HTR-8/SVneo (cell line): ENCODE measurements at regions not wholly inside any gene's neighbourhood (a gene's known extent, or its start where the extent isn't known, plus 50 kb on each side); places are given as distances from the start of the nearest gene placed in this dataset.

Experiments used
- DNase-seq: peaks from one replicate; pipeline ENCODE4 v3.0.0; 2011; ENCODE audit warnings: low spot score, mixed read lengths; ENCODE audit not compliant: insufficient read length
- FAIRE-seq: peaks from 2 replicates; lab custom pipeline; 2011; peaks lifted over from hg19 to GRCh38; lab: Jason Lieb, UNC

DNA sequence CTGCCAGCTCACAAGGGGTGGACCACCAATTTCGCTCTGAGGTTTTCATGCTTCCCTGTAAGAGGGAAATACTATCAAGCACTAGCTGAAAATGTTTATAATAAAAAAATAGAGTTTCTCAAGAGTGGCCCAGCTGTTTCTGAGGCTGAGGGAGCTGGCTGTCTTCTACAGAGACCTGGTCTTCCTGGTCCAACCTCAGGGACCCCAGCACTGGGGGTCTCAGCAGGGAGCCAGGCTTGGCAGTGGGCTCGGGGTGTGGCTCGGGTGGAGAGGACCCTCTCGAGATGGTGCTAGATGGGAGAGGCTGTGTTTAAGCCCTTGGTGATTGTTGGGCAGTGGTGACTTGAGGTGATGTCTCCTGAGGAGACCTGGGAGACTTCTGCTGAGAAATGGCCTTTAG is 87.3 kb upstream of the SHH start:
- FAIRE-seq = no peak
- DNase-seq = no peak

DNA sequence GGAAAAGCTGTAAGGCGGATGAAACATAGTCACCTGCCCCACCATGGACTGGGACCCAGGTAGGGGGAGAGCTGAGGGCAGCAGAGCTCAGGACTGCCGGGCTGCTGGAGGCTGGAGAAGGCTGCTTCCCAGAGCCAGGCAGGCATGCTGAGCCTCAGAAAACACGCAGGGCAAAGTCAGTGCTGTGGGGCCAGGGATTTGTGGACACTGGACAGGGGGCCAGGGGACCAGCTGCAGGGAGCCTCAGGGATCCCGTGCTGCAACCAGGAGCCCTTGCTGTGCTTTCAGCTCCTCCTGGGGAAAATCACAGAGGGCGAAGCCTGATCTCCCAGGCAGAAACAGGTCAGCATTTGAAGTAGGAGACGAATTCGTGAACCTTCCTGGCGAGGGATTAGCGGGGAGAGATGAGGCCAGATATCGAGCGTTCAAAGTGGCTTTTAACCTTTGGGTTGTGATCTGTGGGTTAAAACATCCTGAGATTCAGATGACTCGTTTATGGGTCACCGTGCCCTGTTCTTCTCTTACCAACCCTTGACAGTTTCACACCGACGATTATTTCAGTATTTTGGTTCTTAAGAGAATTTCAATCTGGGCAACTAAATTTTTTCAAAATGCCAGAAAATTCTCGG is 85.6 kb upstream of the SHH start:
- FAIRE-seq = no peak
- no peak for DNase-seq

- DNase-seq (no peak), FAIRE-seq (no peak)
Observed at GRCh38 chr7:155896531-155897263, 84.4 kb upstream of the SHH start.

GRCh38 chr7:155893664-155894063 is 81.4 kb upstream of the SHH start:
- FAIRE-seq (no peak), DNase-seq (no peak)

GRCh38 chr7:155893176-155893575 is 80.9 kb upstream of the SHH start:
- FAIRE-seq (no peak), DNase-seq (no peak)

GRCh38 chr7:155889636-155890511 is 77.6 kb upstream of the SHH start:
- DNase-seq = no peak
- FAIRE-seq = no peak

GRCh38 chr7:155887174-155887525 is 74.9 kb upstream of the SHH start:
- no peak for DNase-seq
- FAIRE-seq = no peak

GRCh38 chr7:155886391-155887173 is 74.3 kb upstream of the SHH start:
- FAIRE-seq = no peak
- DNase-seq = no peak

DNA sequence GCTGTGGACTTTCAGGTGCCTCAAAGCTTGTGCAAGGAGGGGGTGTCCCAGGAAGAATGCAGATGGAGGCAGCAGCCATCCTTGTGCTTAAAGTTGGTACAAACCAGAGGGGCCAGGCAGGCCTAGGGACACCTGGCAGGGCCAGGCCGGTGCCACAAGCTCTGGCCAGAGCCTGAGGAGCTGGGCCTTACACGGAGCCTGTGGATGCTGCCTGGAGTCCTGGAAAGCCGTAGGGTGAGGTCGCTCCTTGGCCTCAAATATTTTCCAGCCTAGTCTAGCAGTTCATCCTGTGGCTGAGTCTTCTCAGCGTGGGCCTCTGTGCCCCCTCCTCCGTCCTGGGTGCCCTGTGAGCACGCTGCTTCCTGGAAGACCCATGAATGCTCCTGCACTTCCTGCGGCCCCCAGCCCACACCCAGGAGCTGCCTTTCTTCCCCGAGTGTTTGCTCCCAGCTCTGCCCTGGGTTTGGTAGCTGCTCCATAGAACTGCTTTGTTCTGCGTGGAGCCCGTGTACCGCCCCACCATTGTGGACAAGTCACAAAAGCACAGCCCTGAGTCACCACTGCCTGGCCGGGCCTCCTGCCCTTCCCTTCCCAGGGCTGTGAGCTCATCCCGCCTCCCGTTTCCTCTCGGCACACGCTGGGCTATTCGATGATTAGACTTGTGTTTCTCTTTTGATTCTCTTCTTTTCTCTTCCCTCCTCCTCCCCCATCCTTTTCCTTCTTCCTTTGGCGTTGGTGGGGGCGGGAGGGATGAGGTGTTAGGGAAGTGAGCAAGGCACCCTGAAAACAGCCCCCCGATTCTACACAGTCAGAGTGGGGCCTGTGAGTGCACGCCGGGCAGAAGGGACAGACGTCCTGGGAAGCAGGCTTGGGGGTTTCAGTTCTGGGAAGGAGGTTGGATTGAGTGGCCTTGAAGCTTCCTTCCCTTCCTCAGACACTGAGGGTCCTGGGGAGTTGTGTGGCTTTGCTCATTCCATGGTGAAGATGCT is 73.2 kb upstream of the SHH start:
- no peak for FAIRE-seq
- DNase-seq = peak; percentile 39

GRCh38 chr7:155884225-155885166 is 72.2 kb upstream of the SHH start:
- FAIRE-seq = no peak
- no peak for DNase-seq

- no peak for DNase-seq
- no peak for FAIRE-seq
Observed at GRCh38 chr7:155883491-155884224, 71.4 kb upstream of the SHH start.

GRCh38 chr7:155882596-155882995 is 70.3 kb upstream of the SHH start:
- no peak for DNase-seq
- FAIRE-seq = no peak

GRCh38 chr7:155881471-155882350 is 69.4 kb upstream of the SHH start:
- FAIRE-seq (no peak), DNase-seq (no peak)

DNA sequence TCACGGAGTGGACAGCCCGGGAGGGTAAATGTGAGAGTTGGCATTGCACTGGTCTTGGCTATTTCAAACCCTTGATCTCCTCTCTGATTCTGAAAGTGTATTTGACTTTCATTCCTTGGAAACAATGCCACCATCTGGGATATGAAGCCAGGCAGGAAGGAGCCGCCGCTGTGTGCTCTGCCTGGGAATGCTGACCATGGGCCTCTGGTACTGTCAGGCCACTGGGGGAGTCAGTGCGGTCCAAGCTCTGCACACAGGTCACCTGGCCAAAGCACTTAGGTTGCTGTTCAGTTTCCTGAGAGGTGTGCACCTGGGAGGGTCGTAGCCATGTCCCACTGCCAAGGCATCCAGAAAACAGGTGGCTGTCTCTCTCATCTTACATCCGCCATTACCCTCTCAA is 68.5 kb upstream of the SHH start:
- FAIRE-seq = no peak
- no peak for DNase-seq

DNA sequence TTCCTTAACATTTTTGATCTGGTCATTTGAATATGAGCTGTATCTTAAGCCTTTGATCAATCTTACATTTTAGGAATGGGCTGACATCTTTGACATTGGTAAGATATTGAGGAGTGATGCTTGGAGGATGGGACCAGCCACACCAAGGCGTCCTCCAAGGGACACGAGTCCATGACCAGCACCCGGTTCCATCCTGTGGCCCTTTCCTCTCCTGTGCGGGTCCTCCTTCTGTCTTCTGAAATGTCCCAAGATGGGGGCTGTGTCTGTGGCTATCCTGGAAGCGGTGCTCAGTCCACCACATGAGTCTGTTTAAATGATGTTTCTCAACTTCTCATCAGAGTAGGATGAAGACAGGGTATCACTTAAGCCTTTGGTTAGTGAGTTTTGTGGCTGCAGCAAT is 67.3 kb upstream of the SHH start:
- no peak for FAIRE-seq
- DNase-seq = no peak

- no peak for DNase-seq
- FAIRE-seq = no peak
Observed at GRCh38 chr7:155878674-155879073, 66.4 kb upstream of the SHH start.

- no peak for FAIRE-seq
- DNase-seq = no peak
Observed at GRCh38 chr7:155878250-155878649, 66.0 kb upstream of the SHH start.
